Fibroblast of lung (primary cell): ENCODE measurements at regions not wholly inside any gene's neighbourhood (a gene's known extent, or its start where the extent isn't known, plus 50 kb on each side); places are given as distances from the start of the nearest gene placed in this dataset.
"Not testable (repeated sequence)": the region's sequence is repeated elsewhere in the genome, so short reads cannot be mapped to it uniquely, and the experiment has no call there.

Experiments
- DNase-seq, 2 donors: peaks; one replicate each; pipeline versions ENCODE4 v3.0.0 to v3.0.0-alpha.2; 2010; ENCODE audit warnings: low read depth in 2 of 2
- H2AFZ ChIP-seq: 2 replicates; pipeline ENCODE4 v1.5.1; 2012; ENCODE audit warnings: low read length, control low read depth, inconsistent platforms
- H3K27ac ChIP-seq: 2 replicates; pipeline ENCODE4 v1.5.1; 2011; ENCODE audit warnings: low read length, control low read depth; ENCODE audit not compliant: insufficient read depth
- H3K27me3 ChIP-seq: 2 replicates; pipeline ENCODE4 v1.5.1; 2011; ENCODE audit warnings: mild to moderate bottlenecking, low read length; ENCODE audit not compliant: control insufficient read depth, insufficient read depth
- H3K36me3 ChIP-seq: 2 replicates; pipeline ENCODE4 v1.5.1; 2011; ENCODE audit warnings: low read length; ENCODE audit not compliant: control insufficient read depth, insufficient read depth
- H3K4me1 ChIP-seq: 2 replicates; pipeline ENCODE4 v1.5.1; 2011; ENCODE audit warnings: low read length; ENCODE audit not compliant: control insufficient read depth, insufficient read depth; ENCODE audit errors: extremely low read depth
- H3K4me2 ChIP-seq: 2 replicates; pipeline ENCODE4 v1.5.1; 2011; ENCODE audit warnings: low read length, control low read depth; ENCODE audit not compliant: insufficient read depth; ENCODE audit errors: extremely low read depth
- H3K4me3 ChIP-seq, 4 experiments: fragments of 200-600 bp in 1 of 4; sonication (generic) in 1 of 4; replicated peaks in 1 of 4; 2 replicates each; pipeline ENCODE4 v1.5.1; 2011 to 2016; ENCODE audit warnings: low read length in 4 of 4, low read depth in 3 of 4, mild to moderate bottlenecking in 3 of 4, control low read depth in 2 of 4, inconsistent platforms in 1 of 4, mixed read lengths in 1 of 4; ENCODE audit not compliant: insufficient read depth in 1 of 4; ENCODE audit errors: control extremely low read depth in 1 of 4
- H3K79me2 ChIP-seq: 2 replicates; pipeline ENCODE4 v1.5.1; 2012; ENCODE audit warnings: mild to moderate bottlenecking, low read length, inconsistent platforms; ENCODE audit not compliant: control insufficient read depth, insufficient read depth
- H3K9ac ChIP-seq: 2 replicates; pipeline ENCODE4 v1.5.1; 2011; ENCODE audit warnings: mild to moderate bottlenecking, low read length, control low read depth; ENCODE audit not compliant: insufficient read depth
- H3K9me3 ChIP-seq: 2 replicates; pipeline ENCODE4 v1.5.1; 2012; ENCODE audit warnings: low read depth, low read length; ENCODE audit not compliant: control insufficient read depth, insufficient read depth
- H4K20me1 ChIP-seq: 2 replicates; pipeline ENCODE4 v1.5.1; 2011; ENCODE audit warnings: low read length; ENCODE audit not compliant: control insufficient read depth, insufficient read depth; ENCODE audit errors: extremely low read depth
- EZH2 ChIP-seq: IDR thresholded peaks from 2 replicates; pipeline ENCODE4 v1.5.1; 2012; ENCODE audit warnings: low read length, control low read depth, mild to moderate bottlenecking; ENCODE audit errors: missing control alignments
- TF ChIP-seq, protein P1 (sequence below), 2 donors: IDR thresholded peaks in 1 of 2; conservative IDR thresholded peaks in 1 of 2; 1 replicate in 1 of 2; 2 replicates in 1 of 2; pipeline ENCODE4 v1.5.1; 2011 to 2012; ENCODE audit warnings: low read length in 2 of 2, control low read depth in 1 of 2, inconsistent platforms in 1 of 2, low read depth in 1 of 2, mild to moderate bottlenecking in 1 of 2

- Histone ChIP-seq H3K36me3 (no peaks in the 10 kb centered on the region), H3K4me1 (no peaks in the 10 kb centered on the region), H4K20me1 (no peaks in the 10 kb centered on the region), H3K4me2 (no peak overlapping the region), H3K27ac (no peak overlapping the region), H3K27me3 (no peaks in the 10 kb centered on the region), H2AFZ (no peak overlapping the region), H3K4me3 (no peak overlapping the region), H3K9ac (no peak overlapping the region), H3K79me2 (no peaks in the 10 kb centered on the region), H3K9me3 (no peaks in the 10 kb centered on the region)
- TF ChIP-seq EZH2, result no peak
- TF ChIP-seq, protein P1, sequence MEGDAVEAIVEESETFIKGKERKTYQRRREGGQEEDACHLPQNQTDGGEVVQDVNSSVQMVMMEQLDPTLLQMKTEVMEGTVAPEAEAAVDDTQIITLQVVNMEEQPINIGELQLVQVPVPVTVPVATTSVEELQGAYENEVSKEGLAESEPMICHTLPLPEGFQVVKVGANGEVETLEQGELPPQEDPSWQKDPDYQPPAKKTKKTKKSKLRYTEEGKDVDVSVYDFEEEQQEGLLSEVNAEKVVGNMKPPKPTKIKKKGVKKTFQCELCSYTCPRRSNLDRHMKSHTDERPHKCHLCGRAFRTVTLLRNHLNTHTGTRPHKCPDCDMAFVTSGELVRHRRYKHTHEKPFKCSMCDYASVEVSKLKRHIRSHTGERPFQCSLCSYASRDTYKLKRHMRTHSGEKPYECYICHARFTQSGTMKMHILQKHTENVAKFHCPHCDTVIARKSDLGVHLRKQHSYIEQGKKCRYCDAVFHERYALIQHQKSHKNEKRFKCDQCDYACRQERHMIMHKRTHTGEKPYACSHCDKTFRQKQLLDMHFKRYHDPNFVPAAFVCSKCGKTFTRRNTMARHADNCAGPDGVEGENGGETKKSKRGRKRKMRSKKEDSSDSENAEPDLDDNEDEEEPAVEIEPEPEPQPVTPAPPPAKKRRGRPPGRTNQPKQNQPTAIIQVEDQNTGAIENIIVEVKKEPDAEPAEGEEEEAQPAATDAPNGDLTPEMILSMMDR (conservative IDR thresholded peaks at IDR 0.05 in 1 of 2, IDR thresholded peaks at IDR 0.05 in 1 of 2; ENCODE audit: low read depth in 1 of 2, low read length in 2 of 2), result no peak
- DNase-seq, result peak in 1 of 2 donors; percentile 63
Observed at GRCh38 chr13:90723381-90723780, 624.1 kb upstream of the MIR17HG start.

DNA sequence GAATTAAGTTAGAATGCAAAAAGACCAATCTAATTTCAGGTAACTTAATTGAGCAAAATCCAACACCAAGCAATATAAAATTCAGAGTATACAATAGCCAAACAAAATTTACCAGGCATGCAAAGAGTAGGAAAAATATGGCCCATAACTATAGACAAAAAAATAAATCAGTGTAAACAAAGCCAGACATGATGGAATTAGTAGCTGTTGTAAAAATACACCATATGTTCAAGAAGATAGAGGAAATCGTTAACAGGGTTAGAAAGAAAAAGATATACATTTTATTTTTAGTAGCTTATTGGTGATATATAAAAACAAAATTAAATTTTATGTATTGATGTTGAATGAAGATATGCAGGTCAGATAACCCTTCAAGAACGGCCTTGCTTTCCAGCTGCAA is 621.1 kb upstream of the MIR17HG start:
- Histone ChIP-seq H3K27me3 (no peaks in the 10 kb centered on the region), H3K27ac (no peak overlapping the region), H3K4me1 (no peaks in the 10 kb centered on the region), H3K4me2 (no peak overlapping the region), H3K9ac (no peak overlapping the region), H3K79me2 (no peaks in the 10 kb centered on the region), H3K4me3 (no peak overlapping the region), H3K9me3 (no peaks in the 10 kb centered on the region), H2AFZ (no peak overlapping the region), H3K36me3 (no peaks in the 10 kb centered on the region), H4K20me1 (no peaks in the 10 kb centered on the region)
- no peak for DNase-seq
- no peak for TF ChIP-seq EZH2
- TF ChIP-seq, protein P1 (conservative IDR thresholded peaks at IDR 0.05 in 1 of 2, IDR thresholded peaks at IDR 0.05 in 1 of 2; ENCODE audit: low read depth in 1 of 2, low read length in 2 of 2), result no peak

- Histone ChIP-seq H3K4me3 (no peak overlapping the region), H2AFZ (no peak overlapping the region), H4K20me1 (no peaks in the 10 kb centered on the region), H3K4me1 (no peaks in the 10 kb centered on the region), H3K27ac (no peak overlapping the region), H3K27me3 (no peaks in the 10 kb centered on the region), H3K36me3 (no peaks in the 10 kb centered on the region), H3K9ac (no peak overlapping the region), H3K9me3 (no peaks in the 10 kb centered on the region), H3K79me2 (no peaks in the 10 kb centered on the region), H3K4me2 (no peak overlapping the region)
- TF ChIP-seq, protein P1 (conservative IDR thresholded peaks at IDR 0.05 in 1 of 2, IDR thresholded peaks at IDR 0.05 in 1 of 2; ENCODE audit: low read depth in 1 of 2, low read length in 2 of 2), result no peak
- TF ChIP-seq EZH2, result no peak
- no peak for DNase-seq
Observed at GRCh38 chr13:90732049-90732448, 615.4 kb upstream of the MIR17HG start.

- not testable (repeated sequence) for H4K20me1 ChIP-seq, H2AFZ ChIP-seq, H3K79me2 ChIP-seq, H3K4me3 ChIP-seq, H3K4me2 ChIP-seq, H3K4me1 ChIP-seq, H3K9me3 ChIP-seq, H3K27ac ChIP-seq, H3K36me3 ChIP-seq, H3K27me3 ChIP-seq, DNase-seq, H3K9ac ChIP-seq
Observed at GRCh38 chr13:90734497-90734896, 613.0 kb upstream of the MIR17HG start.
